ENCODE measurements at regions not wholly inside any gene's neighbourhood (a gene's known extent, or its start where the extent isn't known, plus 50 kb on each side); places are given as distances from the start of the nearest gene placed in this dataset.

DNA sequence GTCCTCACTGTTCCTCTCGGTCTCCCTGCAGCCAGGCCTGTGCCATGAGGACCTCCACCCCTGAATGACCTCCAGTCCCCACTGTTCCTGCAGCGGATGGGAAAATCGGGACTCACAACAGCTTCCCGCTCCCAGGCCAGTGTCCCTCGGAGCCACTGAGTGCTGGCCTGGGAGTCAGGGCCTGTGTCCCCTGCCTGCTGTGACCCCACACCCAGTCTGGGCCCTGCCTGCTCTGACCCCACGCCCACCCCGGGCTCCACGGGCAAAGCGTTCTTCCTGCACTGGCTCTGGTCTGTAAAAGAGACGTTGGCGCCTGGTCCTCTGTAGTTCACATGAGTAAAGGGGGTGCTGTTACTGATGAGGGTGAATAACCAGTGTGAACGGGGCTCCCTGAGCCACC, 73.0 kb upstream of the SHISAL1 start:
- Histone ChIP-seq H3K79me2 (ENCODE audit: control insufficient read depth, insufficient read depth, low read length) (no peaks in the 10 kb centered on the region), H3K36me3 (ENCODE audit: control insufficient read depth, insufficient read depth, low read length) (no peaks in the 10 kb centered on the region), H3K4me1 (ENCODE audit: control insufficient read depth, extremely low read depth, insufficient read depth, low read length) (no peaks in the 10 kb centered on the region), H4K20me1 (ENCODE audit: control insufficient read depth, extremely low read depth, insufficient read depth, low read length) (no peaks in the 10 kb centered on the region), H3K27ac (ENCODE audit: insufficient read depth, low read length) (no peak overlapping the region), H3K9me3 (ENCODE audit: control insufficient read depth, insufficient read depth, low read depth, low read length) (no peaks in the 10 kb centered on the region), H3K4me3 (replicated peaks in 1 of 4; ENCODE audit: control extremely low read depth in 1 of 4, insufficient read depth in 1 of 4, low read depth in 3 of 4, low read length in 4 of 4) (no peak overlapping the region), H3K9ac (ENCODE audit: insufficient read depth, low read length) (no peak overlapping the region), H3K4me2 (ENCODE audit: extremely low read depth, insufficient read depth, low read length) (no peak overlapping the region), H2AFZ (ENCODE audit: low read length) (no peak overlapping the region), H3K27me3 (ENCODE audit: control insufficient read depth, insufficient read depth, low read length) (peaks cover 13% of the 10 kb centered on the region)
- TF ChIP-seq EZH2 (IDR thresholded peaks at IDR 0.05; ENCODE audit: low read length, missing control alignments), result no peak
- TF ChIP-seq, protein P1, sequence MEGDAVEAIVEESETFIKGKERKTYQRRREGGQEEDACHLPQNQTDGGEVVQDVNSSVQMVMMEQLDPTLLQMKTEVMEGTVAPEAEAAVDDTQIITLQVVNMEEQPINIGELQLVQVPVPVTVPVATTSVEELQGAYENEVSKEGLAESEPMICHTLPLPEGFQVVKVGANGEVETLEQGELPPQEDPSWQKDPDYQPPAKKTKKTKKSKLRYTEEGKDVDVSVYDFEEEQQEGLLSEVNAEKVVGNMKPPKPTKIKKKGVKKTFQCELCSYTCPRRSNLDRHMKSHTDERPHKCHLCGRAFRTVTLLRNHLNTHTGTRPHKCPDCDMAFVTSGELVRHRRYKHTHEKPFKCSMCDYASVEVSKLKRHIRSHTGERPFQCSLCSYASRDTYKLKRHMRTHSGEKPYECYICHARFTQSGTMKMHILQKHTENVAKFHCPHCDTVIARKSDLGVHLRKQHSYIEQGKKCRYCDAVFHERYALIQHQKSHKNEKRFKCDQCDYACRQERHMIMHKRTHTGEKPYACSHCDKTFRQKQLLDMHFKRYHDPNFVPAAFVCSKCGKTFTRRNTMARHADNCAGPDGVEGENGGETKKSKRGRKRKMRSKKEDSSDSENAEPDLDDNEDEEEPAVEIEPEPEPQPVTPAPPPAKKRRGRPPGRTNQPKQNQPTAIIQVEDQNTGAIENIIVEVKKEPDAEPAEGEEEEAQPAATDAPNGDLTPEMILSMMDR (conservative IDR thresholded peaks at IDR 0.05 in 1 of 2, IDR thresholded peaks at IDR 0.05 in 1 of 2; ENCODE audit: low read depth in 1 of 2, low read length in 2 of 2), result no peak
- no peak for DNase-seq (ENCODE audit: low read depth in 2 of 2)

- Histone ChIP-seq H3K9me3 (ENCODE audit: control insufficient read depth, insufficient read depth, low read depth, low read length) (no peaks in the 10 kb centered on the region), H3K27ac (ENCODE audit: insufficient read depth, low read length) (no peak overlapping the region), H4K20me1 (ENCODE audit: control insufficient read depth, extremely low read depth, insufficient read depth, low read length) (no peaks in the 10 kb centered on the region), H3K9ac (ENCODE audit: insufficient read depth, low read length) (no peak overlapping the region), H3K36me3 (ENCODE audit: control insufficient read depth, insufficient read depth, low read length) (no peaks in the 10 kb centered on the region), H3K79me2 (ENCODE audit: control insufficient read depth, insufficient read depth, low read length) (no peaks in the 10 kb centered on the region), H2AFZ (ENCODE audit: low read length) (no peak overlapping the region), H3K4me2 (ENCODE audit: extremely low read depth, insufficient read depth, low read length) (no peak overlapping the region), H3K4me1 (ENCODE audit: control insufficient read depth, extremely low read depth, insufficient read depth, low read length) (no peaks in the 10 kb centered on the region), H3K27me3 (ENCODE audit: control insufficient read depth, insufficient read depth, low read length) (peaks cover 16% of the 10 kb centered on the region), H3K4me3 (replicated peaks in 1 of 4; ENCODE audit: control extremely low read depth in 1 of 4, insufficient read depth in 1 of 4, low read depth in 3 of 4, low read length in 4 of 4) (no peak overlapping the region)
- TF ChIP-seq EZH2 (IDR thresholded peaks at IDR 0.05; ENCODE audit: low read length, missing control alignments), result no peak
- TF ChIP-seq, protein P1 (conservative IDR thresholded peaks at IDR 0.05 in 1 of 2, IDR thresholded peaks at IDR 0.05 in 1 of 2; ENCODE audit: low read depth in 1 of 2, low read length in 2 of 2), result no peak
- DNase-seq (ENCODE audit: low read depth in 2 of 2), result no peak
Observed at GRCh38 chr22:44385296-44385610, 72.5 kb upstream of the SHISAL1 start.

DNA sequence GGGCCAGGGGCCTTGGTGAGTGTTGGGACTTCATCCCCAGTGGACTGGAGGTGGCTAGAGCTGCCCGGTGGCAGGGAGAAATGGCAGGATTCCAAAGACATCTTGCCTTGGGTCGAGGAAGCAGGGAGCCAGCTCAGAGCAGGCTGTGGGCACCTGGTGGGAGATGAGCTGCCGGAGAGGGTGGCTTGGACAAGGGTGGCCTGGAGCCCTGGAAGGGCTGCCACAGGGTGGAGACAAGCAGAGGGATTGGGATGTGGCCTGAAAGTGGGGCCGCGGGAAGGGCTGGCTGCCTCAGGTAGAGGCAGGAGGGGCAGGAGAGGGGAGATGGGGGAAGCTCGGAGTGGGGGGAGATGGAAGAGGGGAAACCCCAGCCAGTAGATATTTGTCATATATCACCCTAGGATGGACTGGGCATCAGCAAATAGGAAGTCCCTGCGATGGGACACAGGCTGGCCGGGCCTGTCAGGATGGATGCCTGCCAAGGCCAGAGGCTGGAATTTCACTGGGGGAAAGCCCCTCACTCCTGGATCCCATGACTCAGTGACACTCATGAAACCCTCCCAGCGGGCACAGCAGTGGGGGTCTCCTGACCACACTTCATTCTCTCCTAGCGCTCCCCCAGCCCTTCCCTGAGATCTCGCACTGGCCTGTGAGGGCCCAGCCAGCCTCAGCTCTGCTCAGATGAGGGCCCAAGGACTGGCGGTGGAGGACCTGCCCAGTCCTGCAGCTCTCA, 72.0 kb upstream of the SHISAL1 start:
- Histone ChIP-seq H3K36me3 (ENCODE audit: control insufficient read depth, insufficient read depth, low read length) (no peaks in the 10 kb centered on the region), H3K4me2 (ENCODE audit: extremely low read depth, insufficient read depth, low read length) (no peak overlapping the region), H3K27ac (ENCODE audit: insufficient read depth, low read length) (no peak overlapping the region), H3K9me3 (ENCODE audit: control insufficient read depth, insufficient read depth, low read depth, low read length) (no peaks in the 10 kb centered on the region), H3K4me1 (ENCODE audit: control insufficient read depth, extremely low read depth, insufficient read depth, low read length) (no peaks in the 10 kb centered on the region), H3K9ac (ENCODE audit: insufficient read depth, low read length) (no peak overlapping the region), H4K20me1 (ENCODE audit: control insufficient read depth, extremely low read depth, insufficient read depth, low read length) (no peaks in the 10 kb centered on the region), H3K27me3 (ENCODE audit: control insufficient read depth, insufficient read depth, low read length) (peaks cover 20% of the 10 kb centered on the region), H3K4me3 (replicated peaks in 1 of 4; ENCODE audit: control extremely low read depth in 1 of 4, insufficient read depth in 1 of 4, low read depth in 3 of 4, low read length in 4 of 4) (no peak overlapping the region), H2AFZ (ENCODE audit: low read length) (no peak overlapping the region), H3K79me2 (ENCODE audit: control insufficient read depth, insufficient read depth, low read length) (no peaks in the 10 kb centered on the region)
- no peak for DNase-seq (ENCODE audit: low read depth in 2 of 2)
- no peak for TF ChIP-seq EZH2 (IDR thresholded peaks at IDR 0.05; ENCODE audit: low read length, missing control alignments)
- TF ChIP-seq, protein P1 (conservative IDR thresholded peaks at IDR 0.05 in 1 of 2, IDR thresholded peaks at IDR 0.05 in 1 of 2; ENCODE audit: low read depth in 1 of 2, low read length in 2 of 2), result no peak
